Tibial nerve (tissue), 4 donors: ENCODE measurements at regions not wholly inside any gene's neighbourhood (a gene's known extent, or its start where the extent isn't known, plus 50 kb on each side); places are given as distances from the start of the nearest gene placed in this dataset.

Experiments used
- EP300 ChIP-seq, 2 donors: sonication (generic); formaldehyde crosslinking; IDR thresholded peaks; one replicate each; pipeline ENCODE4 v1.6.1; 2017; ENCODE audit warnings: antibody characterized with exemption in 2 of 2, mild to moderate bottlenecking in 1 of 2
- POLR2A ChIP-seq, 2 donors: fragments of 450-650 bp; IDR thresholded peaks; one replicate each; pipeline ENCODE4 v1.6.1; 2017; ENCODE audit warnings: antibody characterized with exemption in 2 of 2, mild to moderate bottlenecking in 2 of 2, moderate library complexity in 2 of 2
- TF ChIP-seq, protein P1 (sequence below), 5 experiments: fragments of 200-600 bp in 3 of 5; fragments of 450-650 bp in 2 of 5; sonication (generic) in 3 of 5; IDR thresholded peaks; one replicate each; pipeline ENCODE4 v1.5.1; 2016 to 2019; ENCODE audit warnings: antibody characterized with exemption in 5 of 5, mild to moderate bottlenecking in 3 of 5, moderate library complexity in 2 of 5

DNA sequence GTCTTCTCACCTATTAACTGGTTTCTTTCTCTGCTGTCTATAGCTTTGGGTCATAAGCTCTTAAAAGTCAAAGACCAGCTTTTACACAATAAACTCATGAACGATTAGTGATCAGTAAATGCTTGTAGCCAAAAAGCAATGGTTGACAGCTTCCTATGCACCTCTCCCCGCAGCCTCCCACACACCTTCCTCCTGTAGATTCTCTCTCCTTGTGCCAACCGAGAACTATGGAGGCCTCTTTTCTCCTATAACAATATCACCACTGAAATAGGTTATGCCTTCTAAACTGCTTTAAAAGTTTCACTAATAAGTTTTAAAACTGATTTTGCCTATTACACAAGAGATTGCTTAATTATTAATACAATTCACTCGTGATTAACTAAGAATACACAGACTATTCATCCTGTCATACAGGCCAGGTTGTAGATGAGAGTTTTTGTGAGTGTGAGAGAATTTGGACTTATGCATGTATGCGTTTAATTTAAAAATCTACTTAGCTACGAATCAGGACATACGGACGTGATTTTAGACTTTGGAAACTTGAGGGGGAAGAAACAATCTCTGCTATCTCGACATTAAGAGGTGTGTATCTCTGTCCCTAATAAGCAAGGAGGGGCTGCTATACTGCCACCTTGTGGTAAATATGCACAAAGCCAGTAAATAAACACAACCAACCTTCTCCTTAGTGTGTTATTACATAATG, 229.1 kb upstream of the RBBP8 start:
- TF ChIP-seq POLR2A (IDR thresholded peaks at IDR 0.05) (no peak), EP300 (IDR thresholded peaks at IDR 0.05) (no peak)
- TF ChIP-seq, protein P1, sequence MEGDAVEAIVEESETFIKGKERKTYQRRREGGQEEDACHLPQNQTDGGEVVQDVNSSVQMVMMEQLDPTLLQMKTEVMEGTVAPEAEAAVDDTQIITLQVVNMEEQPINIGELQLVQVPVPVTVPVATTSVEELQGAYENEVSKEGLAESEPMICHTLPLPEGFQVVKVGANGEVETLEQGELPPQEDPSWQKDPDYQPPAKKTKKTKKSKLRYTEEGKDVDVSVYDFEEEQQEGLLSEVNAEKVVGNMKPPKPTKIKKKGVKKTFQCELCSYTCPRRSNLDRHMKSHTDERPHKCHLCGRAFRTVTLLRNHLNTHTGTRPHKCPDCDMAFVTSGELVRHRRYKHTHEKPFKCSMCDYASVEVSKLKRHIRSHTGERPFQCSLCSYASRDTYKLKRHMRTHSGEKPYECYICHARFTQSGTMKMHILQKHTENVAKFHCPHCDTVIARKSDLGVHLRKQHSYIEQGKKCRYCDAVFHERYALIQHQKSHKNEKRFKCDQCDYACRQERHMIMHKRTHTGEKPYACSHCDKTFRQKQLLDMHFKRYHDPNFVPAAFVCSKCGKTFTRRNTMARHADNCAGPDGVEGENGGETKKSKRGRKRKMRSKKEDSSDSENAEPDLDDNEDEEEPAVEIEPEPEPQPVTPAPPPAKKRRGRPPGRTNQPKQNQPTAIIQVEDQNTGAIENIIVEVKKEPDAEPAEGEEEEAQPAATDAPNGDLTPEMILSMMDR (IDR thresholded peaks at IDR 0.05) = peak; percentile 49 to 67 (median 55)
